Tibial nerve (tissue), 4 donors: ENCODE measurements at regions not wholly inside any gene's neighbourhood (a gene's known extent, or its start where the extent isn't known, plus 50 kb on each side); places are given as distances from the start of the nearest gene placed in this dataset.

Experiments
- EP300 ChIP-seq, 2 donors: sonication (generic); formaldehyde crosslinking; IDR thresholded peaks; one replicate each; pipeline ENCODE4 v1.6.1; 2017; ENCODE audit warnings: antibody characterized with exemption in 2 of 2, mild to moderate bottlenecking in 1 of 2
- POLR2A ChIP-seq, 2 donors: fragments of 450-650 bp; IDR thresholded peaks; one replicate each; pipeline ENCODE4 v1.6.1; 2017; ENCODE audit warnings: antibody characterized with exemption in 2 of 2, mild to moderate bottlenecking in 2 of 2, moderate library complexity in 2 of 2
- TF ChIP-seq, protein P1 (sequence below), 5 experiments: fragments of 200-600 bp in 3 of 5; fragments of 450-650 bp in 2 of 5; sonication (generic) in 3 of 5; IDR thresholded peaks; one replicate each; pipeline ENCODE4 v1.5.1; 2016 to 2019; ENCODE audit warnings: antibody characterized with exemption in 5 of 5, mild to moderate bottlenecking in 3 of 5, moderate library complexity in 2 of 5

DNA sequence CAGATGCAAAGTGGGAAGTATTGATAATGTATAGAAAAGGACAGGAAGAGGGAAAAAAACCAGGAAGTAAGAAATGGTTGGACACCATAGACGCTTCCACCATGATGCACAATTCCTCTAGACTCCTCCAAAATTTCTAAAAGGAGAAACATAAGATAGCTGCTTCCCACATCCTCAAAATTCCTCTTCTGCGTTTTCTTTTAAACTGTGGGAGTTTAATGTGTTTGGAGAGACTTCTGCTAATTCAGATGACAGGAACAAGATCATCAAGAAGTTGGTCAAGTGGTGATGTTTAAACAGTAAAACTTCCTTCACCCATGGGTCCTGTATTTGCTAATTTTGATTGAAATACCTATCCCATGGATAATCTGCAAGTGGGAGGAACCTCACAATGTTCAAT is 130.2 kb downstream of the IRS2 start:
- TF ChIP-seq POLR2A (IDR thresholded peaks at IDR 0.05) (no peak), EP300 (IDR thresholded peaks at IDR 0.05) (no peak)
- TF ChIP-seq, protein P1, sequence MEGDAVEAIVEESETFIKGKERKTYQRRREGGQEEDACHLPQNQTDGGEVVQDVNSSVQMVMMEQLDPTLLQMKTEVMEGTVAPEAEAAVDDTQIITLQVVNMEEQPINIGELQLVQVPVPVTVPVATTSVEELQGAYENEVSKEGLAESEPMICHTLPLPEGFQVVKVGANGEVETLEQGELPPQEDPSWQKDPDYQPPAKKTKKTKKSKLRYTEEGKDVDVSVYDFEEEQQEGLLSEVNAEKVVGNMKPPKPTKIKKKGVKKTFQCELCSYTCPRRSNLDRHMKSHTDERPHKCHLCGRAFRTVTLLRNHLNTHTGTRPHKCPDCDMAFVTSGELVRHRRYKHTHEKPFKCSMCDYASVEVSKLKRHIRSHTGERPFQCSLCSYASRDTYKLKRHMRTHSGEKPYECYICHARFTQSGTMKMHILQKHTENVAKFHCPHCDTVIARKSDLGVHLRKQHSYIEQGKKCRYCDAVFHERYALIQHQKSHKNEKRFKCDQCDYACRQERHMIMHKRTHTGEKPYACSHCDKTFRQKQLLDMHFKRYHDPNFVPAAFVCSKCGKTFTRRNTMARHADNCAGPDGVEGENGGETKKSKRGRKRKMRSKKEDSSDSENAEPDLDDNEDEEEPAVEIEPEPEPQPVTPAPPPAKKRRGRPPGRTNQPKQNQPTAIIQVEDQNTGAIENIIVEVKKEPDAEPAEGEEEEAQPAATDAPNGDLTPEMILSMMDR (IDR thresholded peaks at IDR 0.05), result no peak
